Natural killer cell (primary cell): ENCODE measurements at regions not wholly inside any gene's neighbourhood (a gene's known extent, or its start where the extent isn't known, plus 50 kb on each side); places are given as distances from the start of the nearest gene placed in this dataset.

Source experiments
- ATAC-seq, 3 donors: fragments of 150-1000 bp in 2 of 3; fragments of 200-7000 bp in 1 of 3; cut with Tn5 transposase; 1 replicate in 1 of 3; 2 replicates in 2 of 3; pipeline ENCODE4 v1.10.0; 2021; ENCODE audit warnings: mild to moderate bottlenecking in 2 of 3, moderate library complexity in 2 of 3
- DNase-seq, 2 donors: peaks; one replicate each; pipeline versions ENCODE4 v3.0.0 to v3.0.0-alpha.2; 2013 to 2021; ENCODE audit warnings: mixed read lengths in 1 of 2
- H3K27ac ChIP-seq: one replicate; pipeline ENCODE4 v1.5.1; 2013; ENCODE audit warnings: mild to moderate bottlenecking, low read length
- H3K27me3 ChIP-seq: one replicate; pipeline ENCODE4 v1.6.1; 2013; ENCODE audit warnings: low read length; ENCODE audit not compliant: control insufficient read depth, insufficient read depth
- H3K36me3 ChIP-seq: one replicate; pipeline ENCODE4 v1.6.1; 2013; ENCODE audit warnings: low read length; ENCODE audit not compliant: control insufficient read depth, insufficient read depth
- H3K4me1 ChIP-seq: one replicate; pipeline ENCODE4 v1.6.1; 2013; ENCODE audit warnings: low read length; ENCODE audit not compliant: control insufficient read depth, insufficient read depth
- H3K4me3 ChIP-seq: one replicate; pipeline ENCODE4 v1.5.1; 2013; ENCODE audit warnings: low read length
- H3K9me3 ChIP-seq: one replicate; pipeline ENCODE4 v1.6.1; 2013; ENCODE audit warnings: low read length; ENCODE audit not compliant: control insufficient read depth, insufficient read depth
- H3K27ac Mint-ChIP-seq, 2 donors: one replicate each; pipeline ENCODE4 v1.8.0; 2022; ENCODE audit warnings: mild to moderate bottlenecking in 2 of 2, mixed read lengths in 2 of 2, moderate library complexity in 1 of 2
- H3K27me3 Mint-ChIP-seq, 2 donors: one replicate each; pipeline ENCODE4 v1.8.0; 2022; ENCODE audit warnings: low read depth in 2 of 2, mixed read lengths in 2 of 2
- H3K36me3 Mint-ChIP-seq: one replicate; pipeline ENCODE4 v1.8.0; 2022; ENCODE audit warnings: mixed read lengths
- H3K4me1 Mint-ChIP-seq, 2 donors: one replicate each; pipeline ENCODE4 v1.8.0; 2022; ENCODE audit warnings: mixed read lengths in 2 of 2
- H3K4me3 Mint-ChIP-seq: one replicate; pipeline ENCODE4 v1.8.0; 2022; ENCODE audit warnings: mild to moderate bottlenecking, moderate library complexity, mixed read lengths
- H3K9me3 Mint-ChIP-seq, 2 donors: one replicate each; pipeline ENCODE4 v1.8.0; 2022; ENCODE audit warnings: mixed read lengths in 2 of 2
- CTCF ChIP-seq: fragments of 200-600 bp; IDR thresholded peaks from one replicate; pipeline ENCODE4 v1.8.0; 2022; ENCODE audit warnings: antibody characterized with exemption
- WGBS: methylation state at CpG from one replicate; pipeline ENCODE4 v1.1.7; 2013; ENCODE audit warnings: missing lambda C conversion rate; ENCODE audit not compliant: insufficient coverage; 5-methylcytosine and 5-hydroxymethylcytosine counted together
- intact Hi-C: fragments of 100-400 bp; cut with micrococcal nuclease; formaldehyde crosslinking; loops from one replicate; pipeline ENCODE4 v1.14.2; 2022

- Mint-ChIP-seq H3K27me3 (peaks cover 16 to 24% of the 10 kb centered on the region in 2 donors), H3K27ac (no peak overlapping the region), H3K9me3 (no peaks in the 10 kb centered on the region), H3K4me1 (peaks cover 0 to 7% of the 10 kb centered on the region in 2 donors), H3K4me3 (no peak overlapping the region), H3K36me3 (no peaks in the 10 kb centered on the region)
- intact Hi-C loops: no loop called here
- peaks cover 6% of the 10 kb centered on the region for H3K4me1 ChIP-seq
- ATAC-seq (no peak), DNase-seq (no peak)
- no peaks in the 10 kb centered on the region for H3K9me3 ChIP-seq
- WGBS: 100% methylated on average over 1 of the region's 1 CpG
- no peaks in the 10 kb centered on the region for H3K36me3 ChIP-seq
- no peak overlapping the region for H3K4me3 ChIP-seq
- TF ChIP-seq CTCF: no peak
- no peaks in the 10 kb centered on the region for H3K27me3 ChIP-seq
- no peak overlapping the region for H3K27ac ChIP-seq
Measured at GRCh38 chr9:89928106-89928505, 323.3 kb downstream of the GADD45G start.

- Mint-ChIP-seq H3K27me3 (peaks cover 16 to 23% of the 10 kb centered on the region in 2 donors), H3K9me3 (no peaks in the 10 kb centered on the region), H3K27ac (no peak overlapping the region), H3K4me1 (peaks cover 0 to 7% of the 10 kb centered on the region in 2 donors), H3K4me3 (no peak overlapping the region), H3K36me3 (no peaks in the 10 kb centered on the region)
- Histone ChIP-seq H3K27ac (no peak overlapping the region), H3K36me3 (no peaks in the 10 kb centered on the region), H3K4me3 (no peak overlapping the region), H3K27me3 (no peaks in the 10 kb centered on the region), H3K4me1 (peaks cover 6% of the 10 kb centered on the region), H3K9me3 (no peaks in the 10 kb centered on the region)
- WGBS: 88% methylated on average over 6 of the region's 6 CpGs
- TF ChIP-seq CTCF: no peak
- ATAC-seq: no peak
- intact Hi-C loops: no loop called here
- no peak for DNase-seq
Measured at GRCh38 chr9:89928521-89929275, 323.9 kb downstream of the GADD45G start.

GRCh38 chr9:89929315-89929672, 324.5 kb downstream of the GADD45G start:
- H3K4me3 ChIP-seq: no peak overlapping the region
- intact Hi-C loops: no loop called here
- Mint-ChIP-seq H3K4me1 (peaks cover 0 to 3% of the 10 kb centered on the region in 2 donors), H3K36me3 (no peaks in the 10 kb centered on the region), H3K27ac (no peak overlapping the region), H3K9me3 (no peaks in the 10 kb centered on the region), H3K27me3 (peaks cover 10 to 18% of the 10 kb centered on the region in 2 donors), H3K4me3 (no peak overlapping the region)
- 92% methylated on average over 3 of the region's 3 CpGs for WGBS
- ATAC-seq (no peak), DNase-seq (no peak)
- H3K27ac ChIP-seq: no peak overlapping the region
- no peak for TF ChIP-seq CTCF
- H3K36me3 ChIP-seq: no peaks in the 10 kb centered on the region
- no peaks in the 10 kb centered on the region for H3K27me3 ChIP-seq
- peaks cover 1% of the 10 kb centered on the region for H3K4me1 ChIP-seq
- H3K9me3 ChIP-seq: no peaks in the 10 kb centered on the region
